ENCODE measurements at regions not wholly inside any gene's neighbourhood (a gene's known extent, or its start where the extent isn't known, plus 50 kb on each side); places are given as distances from the start of the nearest gene placed in this dataset.

GRCh38 chr5:29548262-29548661 is 1645.2 kb upstream of the CDH6 start:
- H3K4me2 ChIP-seq (ENCODE audit: insufficient read depth, low read length), result no peak overlapping the region
- FAIRE-seq (no peak), DNase-seq (ENCODE audit: low read depth, low spot score) (no peak)
- H3K27me3 ChIP-seq (ENCODE audit: control insufficient read depth in 2 of 2, insufficient read depth in 2 of 2, low read length in 2 of 2), result no peaks in the 10 kb centered on the region
- no peaks in the 10 kb centered on the region for H3K9me3 ChIP-seq (replicated peaks; ENCODE audit: control insufficient read depth, insufficient read depth, low read length)
- dilution Hi-C loops (cut with MboI; ENCODE audit: extremely low pct_ligation_motif_present, low sequenced_read_pairs), result no loop called here
- no peak overlapping the region for H2AFZ ChIP-seq (ENCODE audit: low read depth, low read length)
- no peaks in the 10 kb centered on the region for H3K79me2 ChIP-seq (ENCODE audit: control insufficient read depth, insufficient read depth, low read length)
- ChIA-PET POLR2A (no interaction called here), CTCF (no interaction called here)
- H3K4me3 ChIP-seq (replicated peaks in 1 of 3; ENCODE audit: insufficient read depth in 1 of 3, low read depth in 1 of 3, low read length in 3 of 3), result no peak overlapping the region
- H3K9ac ChIP-seq (replicated peaks; ENCODE audit: extremely low read depth, insufficient read depth, low read length), result no peak overlapping the region
- H3K4me1 ChIP-seq (ENCODE audit: control insufficient read depth, extremely low read depth, insufficient read depth, low read length), result no peaks in the 10 kb centered on the region
- H4K20me1 ChIP-seq (replicated peaks; ENCODE audit: control insufficient read depth, extremely low read depth, insufficient read depth, low read length), result no peaks in the 10 kb centered on the region
- no peaks in the 10 kb centered on the region for H3K36me3 ChIP-seq (ENCODE audit: control insufficient read depth in 2 of 2, extremely low read depth in 1 of 2, insufficient read depth in 2 of 2, low read length in 2 of 2)
- H3K9me1 ChIP-seq (replicated peaks; ENCODE audit: control insufficient read depth, extremely low read depth, insufficient read depth, low read length), result no peaks in the 10 kb centered on the region
- intact Hi-C loops (cut with micrococcal nuclease), result no loop called here
- TF ChIP-seq GATA2 (IDR thresholded peaks at IDR 0.05; ENCODE audit: insufficient read depth, insufficient read length, low read depth, low read length), result no peak
- TF ChIP-seq, protein P1, sequence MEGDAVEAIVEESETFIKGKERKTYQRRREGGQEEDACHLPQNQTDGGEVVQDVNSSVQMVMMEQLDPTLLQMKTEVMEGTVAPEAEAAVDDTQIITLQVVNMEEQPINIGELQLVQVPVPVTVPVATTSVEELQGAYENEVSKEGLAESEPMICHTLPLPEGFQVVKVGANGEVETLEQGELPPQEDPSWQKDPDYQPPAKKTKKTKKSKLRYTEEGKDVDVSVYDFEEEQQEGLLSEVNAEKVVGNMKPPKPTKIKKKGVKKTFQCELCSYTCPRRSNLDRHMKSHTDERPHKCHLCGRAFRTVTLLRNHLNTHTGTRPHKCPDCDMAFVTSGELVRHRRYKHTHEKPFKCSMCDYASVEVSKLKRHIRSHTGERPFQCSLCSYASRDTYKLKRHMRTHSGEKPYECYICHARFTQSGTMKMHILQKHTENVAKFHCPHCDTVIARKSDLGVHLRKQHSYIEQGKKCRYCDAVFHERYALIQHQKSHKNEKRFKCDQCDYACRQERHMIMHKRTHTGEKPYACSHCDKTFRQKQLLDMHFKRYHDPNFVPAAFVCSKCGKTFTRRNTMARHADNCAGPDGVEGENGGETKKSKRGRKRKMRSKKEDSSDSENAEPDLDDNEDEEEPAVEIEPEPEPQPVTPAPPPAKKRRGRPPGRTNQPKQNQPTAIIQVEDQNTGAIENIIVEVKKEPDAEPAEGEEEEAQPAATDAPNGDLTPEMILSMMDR (IDR thresholded peaks at IDR 0.05; ENCODE audit: extremely low read depth in 1 of 2, insufficient read depth in 1 of 2, low read depth in 1 of 2, low read length in 2 of 2), result no peak
- no peak overlapping the region for H3K27ac ChIP-seq (ENCODE audit: insufficient read depth, low read depth, low read length)
- BruUV-seq (replicated peaks), result no TSS peak

DNA sequence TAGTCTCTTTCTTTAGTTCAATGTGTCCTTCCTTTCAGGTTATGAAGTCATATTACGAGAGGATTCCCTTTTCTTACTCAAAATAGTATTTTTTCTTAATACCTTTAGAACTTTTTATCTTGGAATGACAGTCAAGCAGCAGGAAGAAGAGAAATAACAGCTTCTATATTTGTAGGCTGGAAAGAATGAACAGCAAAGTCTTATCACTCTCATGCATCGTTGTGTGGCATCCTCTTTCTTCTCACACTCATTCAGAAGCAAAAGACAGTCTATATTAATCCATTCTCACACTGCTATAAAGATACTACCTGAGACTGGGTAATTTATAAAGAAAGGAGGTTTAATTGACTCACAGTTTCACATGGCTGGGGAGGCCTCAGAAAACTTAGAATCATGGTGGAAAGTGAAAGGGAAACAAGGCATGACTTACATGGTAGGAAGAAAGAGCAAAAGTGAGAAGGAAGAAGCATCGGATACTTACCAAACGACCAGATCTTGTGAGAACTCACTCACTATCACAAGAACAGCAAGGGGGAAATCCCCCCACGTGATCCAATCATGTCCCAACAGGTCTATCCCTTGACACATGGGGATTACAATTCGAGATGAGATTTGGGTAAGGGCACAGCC is 1646.1 kb upstream of the CDH6 start:
- Histone ChIP-seq H3K79me2 (ENCODE audit: control insufficient read depth, insufficient read depth, low read length) (no peaks in the 10 kb centered on the region), H3K9me1 (replicated peaks; ENCODE audit: control insufficient read depth, extremely low read depth, insufficient read depth, low read length) (no peaks in the 10 kb centered on the region), H2AFZ (ENCODE audit: low read depth, low read length) (no peak overlapping the region), H3K36me3 (ENCODE audit: control insufficient read depth in 2 of 2, extremely low read depth in 1 of 2, insufficient read depth in 2 of 2, low read length in 2 of 2) (no peaks in the 10 kb centered on the region), H3K27ac (ENCODE audit: insufficient read depth, low read depth, low read length) (no peak overlapping the region), H3K4me3 (replicated peaks in 1 of 3; ENCODE audit: insufficient read depth in 1 of 3, low read depth in 1 of 3, low read length in 3 of 3) (no peak overlapping the region), H3K4me1 (ENCODE audit: control insufficient read depth, extremely low read depth, insufficient read depth, low read length) (no peaks in the 10 kb centered on the region), H3K27me3 (ENCODE audit: control insufficient read depth in 2 of 2, insufficient read depth in 2 of 2, low read length in 2 of 2) (no peaks in the 10 kb centered on the region), H3K4me2 (ENCODE audit: insufficient read depth, low read length) (no peak overlapping the region), H3K9me3 (replicated peaks; ENCODE audit: control insufficient read depth, insufficient read depth, low read length) (no peaks in the 10 kb centered on the region), H3K9ac (replicated peaks; ENCODE audit: extremely low read depth, insufficient read depth, low read length) (no peak overlapping the region), H4K20me1 (replicated peaks; ENCODE audit: control insufficient read depth, extremely low read depth, insufficient read depth, low read length) (no peaks in the 10 kb centered on the region)
- BruUV-seq (replicated peaks), result no TSS peak
- FAIRE-seq, result no peak
- dilution Hi-C loops (cut with MboI; ENCODE audit: extremely low pct_ligation_motif_present, low sequenced_read_pairs) (no loop called here), intact Hi-C loops (cut with micrococcal nuclease) (no loop called here)
- ChIA-PET CTCF (no interaction called here), POLR2A (no interaction called here)
- no peak for TF ChIP-seq POLR2A (IDR thresholded peaks at IDR 0.05; ENCODE audit: low read depth, low read length)
- TF ChIP-seq EZH2 (IDR thresholded peaks at IDR 0.05; ENCODE audit: borderline replicate concordance, low read depth, low read length, severe bottlenecking), result no peak
- no peak for TF ChIP-seq POLR2AphosphoS5 (IDR thresholded peaks at IDR 0.05; ENCODE audit: insufficient read depth, low read depth, low read length)
- no peak for TF ChIP-seq MAX (IDR thresholded peaks at IDR 0.05; ENCODE audit: insufficient read depth, insufficient read length)
- no peak for TF ChIP-seq FOS (IDR thresholded peaks at IDR 0.05; ENCODE audit: borderline replicate concordance, insufficient read depth, low read length)
- no peak for TF ChIP-seq MYC (IDR thresholded peaks at IDR 0.05; ENCODE audit: low read depth, low read length)
- TF ChIP-seq JUN (IDR thresholded peaks at IDR 0.05; ENCODE audit: borderline replicate concordance, insufficient read depth, insufficient read length, low read depth), result no peak
- TF ChIP-seq, protein P1 (IDR thresholded peaks at IDR 0.05; ENCODE audit: extremely low read depth in 1 of 2, insufficient read depth in 1 of 2, low read depth in 1 of 2, low read length in 2 of 2), result no peak
- TF ChIP-seq GATA2 (IDR thresholded peaks at IDR 0.05; ENCODE audit: insufficient read depth, insufficient read length, low read depth, low read length), result no peak
- DNase-seq (ENCODE audit: low read depth, low spot score), result no peak

Data from endothelial cell of umbilical vein (primary cell).